ENCODE measurements at regions not wholly inside any gene's neighbourhood (a gene's known extent, or its start where the extent isn't known, plus 50 kb on each side); places are given as distances from the start of the nearest gene placed in this dataset.

- TF ChIP-seq CTCF (IDR thresholded peaks at IDR 0.05) (no peak), POLR2A (IDR thresholded peaks at IDR 0.05) (no peak), POLR2AphosphoS5 (IDR thresholded peaks at IDR 0.05) (no peak)
Measured at GRCh38 chr2:147487286-147487977, 357.4 kb upstream of the ACVR2A start.
